Hepatocyte (in vitro differentiated cells): ENCODE measurements at regions not wholly inside any gene's neighbourhood (a gene's known extent, or its start where the extent isn't known, plus 50 kb on each side); places are given as distances from the start of the nearest gene placed in this dataset.
"Not testable (repeated sequence)": the region's sequence is repeated elsewhere in the genome, so short reads cannot be mapped to it uniquely, and the experiment has no call there.

ENCODE experiments used
- DNase-seq: peaks from one replicate; pipeline ENCODE4 v3.0.0-alpha.2; 2016; ENCODE audit warnings: low spot score
- H2AFZ ChIP-seq: fragments of 200-600 bp; sonication (generic); 2 replicates; pipeline ENCODE4 v1.6.0; 2016; ENCODE audit warnings: antibody characterized with exemption, mild to moderate bottlenecking
- H3K27ac ChIP-seq: fragments of 200-600 bp; sonication (generic); 2 replicates; pipeline ENCODE4 v1.5.1; 2016; ENCODE audit warnings: mild to moderate bottlenecking
- H3K27me3 ChIP-seq: fragments of 200-600 bp; sonication (generic); 2 replicates; pipeline ENCODE4 v1.6.1; 2016
- H3K36me3 ChIP-seq: fragments of 200-600 bp; sonication (generic); replicated peaks from 2 replicates; pipeline ENCODE4 v1.5.1; 2016; ENCODE audit warnings: low read depth; ENCODE audit not compliant: insufficient read depth
- H3K4me1 ChIP-seq: fragments of 200-600 bp; sonication (generic); 2 replicates; pipeline ENCODE4 v1.5.1; 2016; ENCODE audit warnings: mild to moderate bottlenecking, moderate library complexity; ENCODE audit not compliant: insufficient read depth
- H3K4me2 ChIP-seq: fragments of 200-600 bp; sonication (generic); 2 replicates; pipeline ENCODE4 v1.6.0; 2016
- H3K4me3 ChIP-seq: fragments of 200-600 bp; sonication (generic); 2 replicates; pipeline ENCODE4 v1.5.1; 2016; ENCODE audit warnings: mild to moderate bottlenecking
- H3K79me2 ChIP-seq: fragments of 200-600 bp; sonication (generic); 2 replicates; pipeline ENCODE4 v1.6.0; 2017; ENCODE audit warnings: mild to moderate bottlenecking
- H3K9me2 ChIP-seq: fragments of 200-600 bp; sonication (generic); replicated peaks from 2 replicates; pipeline ENCODE4 v1.6.0; 2017; ENCODE audit warnings: mild to moderate bottlenecking; ENCODE audit not compliant: insufficient read depth
- H3K9me3 ChIP-seq: fragments of 200-600 bp; sonication (generic); 2 replicates; pipeline ENCODE4 v1.5.1; 2016; ENCODE audit warnings: low read depth, mild to moderate bottlenecking
- H4K20me1 ChIP-seq: fragments of 200-600 bp; sonication (generic); 2 replicates; pipeline ENCODE4 v1.6.0; 2016; ENCODE audit warnings: mild to moderate bottlenecking; ENCODE audit not compliant: insufficient read depth, poor library complexity, severe bottlenecking
- EZH2 ChIP-seq: fragments of 200-600 bp; sonication (generic); IDR thresholded peaks from 2 replicates; pipeline ENCODE4 v1.6.1; 2016; ENCODE audit warnings: antibody characterized with exemption, mild to moderate bottlenecking, borderline replicate concordance
- EZH2phosphoT487 ChIP-seq: fragments of 200-600 bp; sonication (generic); IDR thresholded peaks from one replicate; pipeline ENCODE4 v1.6.1; 2018; ENCODE audit warnings: antibody characterized with exemption, mild to moderate bottlenecking, low read depth, moderate library complexity; ENCODE audit not compliant: unreplicated experiment, severe bottlenecking
- WGBS: methylation state at CpG from one replicate; pipeline ENCODE4 v1.1.6; 2016; ENCODE audit warnings: low lambda C conversion rate; ENCODE audit errors: missing lambda C conversion rate; 5-methylcytosine and 5-hydroxymethylcytosine counted together
- TF ChIP-seq, protein P1 (sequence below): fragments of 200-600 bp; sonication (generic); IDR thresholded peaks from 2 replicates; pipeline ENCODE4 v1.5.1; 2016; ENCODE audit warnings: antibody characterized with exemption, mild to moderate bottlenecking; ENCODE audit not compliant: poor library complexity

DNA sequence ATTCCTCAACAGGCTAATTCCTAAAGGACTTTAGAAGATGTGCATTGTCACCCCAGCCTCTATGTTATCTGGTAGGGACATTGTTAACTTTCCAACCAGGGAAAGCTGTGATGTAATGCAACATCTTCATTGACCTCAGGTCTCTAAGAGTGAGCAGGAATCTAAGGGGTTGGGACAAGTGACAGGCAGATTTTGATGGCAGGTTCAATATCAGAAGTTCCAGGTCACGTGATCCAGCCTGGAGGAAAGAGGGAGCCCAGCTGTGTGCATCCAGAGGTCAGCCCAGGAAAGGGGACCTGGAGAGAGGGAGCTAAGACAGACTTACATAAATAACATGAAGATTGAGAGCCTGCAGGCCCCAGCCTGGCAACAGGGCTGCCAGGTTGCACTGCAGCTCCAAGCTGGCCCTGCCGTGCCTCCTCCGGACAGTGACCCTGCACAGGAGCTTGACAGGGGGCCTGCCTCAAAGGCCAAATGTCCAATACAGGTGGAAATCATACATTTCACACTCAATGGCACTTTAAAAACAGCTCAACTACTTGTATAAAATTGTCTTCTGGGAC lies 262.2 kb upstream of the MGAT5 start:
- 77% methylated on average over 3 of the region's 3 CpGs for WGBS
- no peaks in the 10 kb centered on the region for H3K36me3 ChIP-seq
- TF ChIP-seq EZH2phosphoT487: no peak

DNA sequence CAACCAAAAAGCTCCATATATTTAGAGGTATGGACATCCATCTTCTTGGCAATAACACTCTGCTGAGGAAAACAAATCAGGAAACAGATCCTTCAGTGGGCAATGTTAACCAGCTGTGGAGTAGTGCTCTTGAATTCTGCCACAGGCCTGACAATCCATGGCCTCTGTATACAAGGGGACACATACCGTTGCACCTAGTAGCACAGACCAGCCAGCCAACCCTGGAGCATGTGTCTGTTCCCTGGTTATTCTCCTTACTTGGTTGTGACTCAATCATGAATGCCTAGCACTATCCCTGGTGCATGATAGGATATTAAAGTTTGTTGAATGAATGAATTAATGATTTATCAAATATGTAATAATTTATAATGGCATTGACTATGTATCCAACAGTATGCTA lies 261.4 kb upstream of the MGAT5 start:
- H3K27me3 ChIP-seq: peaks cover 12% of the 10 kb centered on the region
- no peak overlapping the region for H2AFZ ChIP-seq
- no peak overlapping the region for H3K4me3 ChIP-seq
- no peaks in the 10 kb centered on the region for H3K9me2 ChIP-seq
- TF ChIP-seq EZH2 (no peak), EZH2phosphoT487 (no peak)
- TF ChIP-seq, protein P1, sequence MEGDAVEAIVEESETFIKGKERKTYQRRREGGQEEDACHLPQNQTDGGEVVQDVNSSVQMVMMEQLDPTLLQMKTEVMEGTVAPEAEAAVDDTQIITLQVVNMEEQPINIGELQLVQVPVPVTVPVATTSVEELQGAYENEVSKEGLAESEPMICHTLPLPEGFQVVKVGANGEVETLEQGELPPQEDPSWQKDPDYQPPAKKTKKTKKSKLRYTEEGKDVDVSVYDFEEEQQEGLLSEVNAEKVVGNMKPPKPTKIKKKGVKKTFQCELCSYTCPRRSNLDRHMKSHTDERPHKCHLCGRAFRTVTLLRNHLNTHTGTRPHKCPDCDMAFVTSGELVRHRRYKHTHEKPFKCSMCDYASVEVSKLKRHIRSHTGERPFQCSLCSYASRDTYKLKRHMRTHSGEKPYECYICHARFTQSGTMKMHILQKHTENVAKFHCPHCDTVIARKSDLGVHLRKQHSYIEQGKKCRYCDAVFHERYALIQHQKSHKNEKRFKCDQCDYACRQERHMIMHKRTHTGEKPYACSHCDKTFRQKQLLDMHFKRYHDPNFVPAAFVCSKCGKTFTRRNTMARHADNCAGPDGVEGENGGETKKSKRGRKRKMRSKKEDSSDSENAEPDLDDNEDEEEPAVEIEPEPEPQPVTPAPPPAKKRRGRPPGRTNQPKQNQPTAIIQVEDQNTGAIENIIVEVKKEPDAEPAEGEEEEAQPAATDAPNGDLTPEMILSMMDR: no peak
- no peak overlapping the region for H3K27ac ChIP-seq
- no peaks in the 10 kb centered on the region for H4K20me1 ChIP-seq
- no peaks in the 10 kb centered on the region for H3K36me3 ChIP-seq
- H3K4me1 ChIP-seq: no peaks in the 10 kb centered on the region
- WGBS: 96% methylated on average over 1 of the region's 1 CpG
- H3K4me2 ChIP-seq: no peak overlapping the region
- H3K79me2 ChIP-seq: no peaks in the 10 kb centered on the region
- no peak for DNase-seq
- H3K9me3 ChIP-seq: no peaks in the 10 kb centered on the region

More for the DNA sequence above, 262.2 kb upstream of the MGAT5 start:
- H3K27ac ChIP-seq: no peak overlapping the region
- H3K79me2 ChIP-seq: no peaks in the 10 kb centered on the region
- peaks cover 5% of the 10 kb centered on the region for H3K4me1 ChIP-seq
- H3K4me2 ChIP-seq: no peak overlapping the region
- H3K4me3 ChIP-seq: no peak overlapping the region
- peaks cover 12% of the 10 kb centered on the region for H3K27me3 ChIP-seq
- no peaks in the 10 kb centered on the region for H3K9me3 ChIP-seq
- no peaks in the 10 kb centered on the region for H4K20me1 ChIP-seq
- H3K9me2 ChIP-seq: no peaks in the 10 kb centered on the region
- H2AFZ ChIP-seq: no peak overlapping the region
- no peak for DNase-seq

DNA sequence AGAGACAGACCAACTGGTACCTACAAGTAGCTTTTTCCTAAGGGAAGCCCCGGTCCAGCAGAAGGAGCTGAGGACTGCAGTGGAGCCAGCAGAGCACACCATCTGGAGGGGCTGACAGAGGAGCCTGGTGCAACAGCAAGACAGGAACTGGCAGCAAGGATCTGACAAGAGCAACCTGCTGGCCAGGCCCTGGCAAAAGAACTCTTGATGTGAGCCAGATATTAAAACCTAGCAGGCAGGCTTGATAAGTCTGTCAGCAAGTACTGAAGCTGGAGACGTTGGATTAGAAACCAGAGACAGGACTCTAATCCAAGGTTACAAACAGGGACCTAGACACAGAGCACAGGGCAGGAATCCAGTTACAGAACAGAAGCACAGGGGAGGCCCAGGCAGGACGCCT lies 260.7 kb upstream of the MGAT5 start:
- Histone ChIP-seq H3K4me3 (no peak overlapping the region), H3K27ac (no peak overlapping the region), H3K27me3 (peaks cover 9% of the 10 kb centered on the region), H2AFZ (no peak overlapping the region), H4K20me1 (no peaks in the 10 kb centered on the region), H3K4me1 (no peaks in the 10 kb centered on the region), H3K79me2 (no peaks in the 10 kb centered on the region), H3K4me2 (no peak overlapping the region), H3K36me3 (no peaks in the 10 kb centered on the region), H3K9me3 (no peaks in the 10 kb centered on the region), H3K9me2 (no peaks in the 10 kb centered on the region)
- peak; percentile 23 for DNase-seq
- TF ChIP-seq, protein P1: no peak
- TF ChIP-seq EZH2phosphoT487: peak; percentile 62
- WGBS: 38% methylated on average over 3 of the region's 3 CpGs

DNA sequence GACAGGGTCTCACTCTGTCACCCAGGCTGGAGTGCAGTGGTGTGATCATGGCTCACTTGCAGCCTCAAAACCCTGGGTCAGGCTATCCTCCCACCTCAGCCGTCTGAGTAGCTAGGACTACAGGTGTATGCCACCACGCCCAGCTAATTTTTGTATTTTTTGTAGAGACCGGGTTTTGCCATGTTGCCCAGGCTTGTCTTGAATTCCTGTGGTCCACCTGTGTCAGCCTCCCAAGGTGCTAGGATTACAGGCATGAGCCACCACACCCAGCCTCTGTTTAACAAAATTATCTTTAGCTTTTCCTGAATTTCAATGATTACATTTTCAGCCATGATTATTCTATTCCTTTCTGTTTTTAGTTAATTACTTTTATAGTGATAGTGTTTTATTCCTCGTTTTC lies 255.1 kb upstream of the MGAT5 start:
- H2AFZ ChIP-seq, H3K4me3 ChIP-seq, H3K27ac ChIP-seq, H3K79me2 ChIP-seq, H3K4me2 ChIP-seq, H3K9me3 ChIP-seq, H4K20me1 ChIP-seq, H3K36me3 ChIP-seq, H3K4me1 ChIP-seq, H3K27me3 ChIP-seq, DNase-seq, H3K9me2 ChIP-seq: not testable (repeated sequence)
- 80% methylated on average over 4 of the region's 4 CpGs for WGBS
